ENCODE measurements at regions not wholly inside any gene's neighbourhood (a gene's known extent, or its start where the extent isn't known, plus 50 kb on each side); places are given as distances from the start of the nearest gene placed in this dataset.

- TF ChIP-seq CTCF (IDR thresholded peaks at IDR 0.05; ENCODE audit: low read depth, low read length) = no peak
- TF ChIP-seq EZH2phosphoT487 (IDR thresholded peaks at IDR 0.05; ENCODE audit: low read depth) = no peak
Measured at GRCh38 chr9:79301551-79302391, 270.0 kb upstream of the TLE4 start.
